DMS114 treated with DMSO at 0.1 percent for 48 hours (cell line): ENCODE measurements at regions not wholly inside any gene's neighbourhood (a gene's known extent, or its start where the extent isn't known, plus 50 kb on each side); places are given as distances from the start of the nearest gene placed in this dataset.

Source experiments
- DNase-seq: peaks from one replicate; lab custom pipeline; 2025; ENCODE audit not compliant: unreplicated experiment; lab: John Stamatoyannopoulos, UW

- peak; percentile 23 for DNase-seq
Measured at GRCh38 chr13:23980160-23980551, 82.9 kb upstream of the C1QTNF9B start.

GRCh38 chr13:23983671-23984070 lies 86.4 kb upstream of the C1QTNF9B start:
- no peak for DNase-seq

GRCh38 chr13:23984546-23984945 lies 87.2 kb upstream of the C1QTNF9B start:
- no peak for DNase-seq

GRCh38 chr13:23985060-23985459 lies 87.8 kb upstream of the C1QTNF9B start:
- no peak for DNase-seq

- DNase-seq = no peak
Measured at GRCh38 chr13:23985839-23986238, 88.5 kb upstream of the C1QTNF9B start.

GRCh38 chr13:23986619-23987018 lies 89.3 kb upstream of the C1QTNF9B start:
- no peak for DNase-seq

- DNase-seq = no peak
Measured at GRCh38 chr13:23987331-23987894, 90.1 kb upstream of the C1QTNF9B start.

GRCh38 chr13:23988546-23989122 lies 91.3 kb upstream of the C1QTNF9B start:
- no peak for DNase-seq

GRCh38 chr13:23990455-23990854 lies 93.2 kb upstream of the C1QTNF9B start:
- DNase-seq = no peak

GRCh38 chr13:23991119-23991518 lies 93.8 kb upstream of the C1QTNF9B start:
- no peak for DNase-seq

GRCh38 chr13:23992781-23993679 lies 95.7 kb upstream of the C1QTNF9B start:
- no peak for DNase-seq

GRCh38 chr13:23993680-23993985 lies 96.3 kb upstream of the C1QTNF9B start:
- DNase-seq = no peak

- DNase-seq = no peak
Measured at GRCh38 chr13:23995283-23996073, 98.2 kb upstream of the C1QTNF9B start.

GRCh38 chr13:23996456-23996855 lies 99.2 kb upstream of the C1QTNF9B start:
- DNase-seq = no peak

GRCh38 chr13:23999424-23999823 lies 102.1 kb upstream of the C1QTNF9B start:
- no peak for DNase-seq

GRCh38 chr13:24002206-24002815 lies 105.0 kb upstream of the C1QTNF9B start:
- DNase-seq = no peak

GRCh38 chr13:24004142-24004899 lies 107.0 kb upstream of the C1QTNF9B start:
- DNase-seq = no peak

GRCh38 chr13:24004971-24005370 lies 107.7 kb upstream of the C1QTNF9B start:
- no peak for DNase-seq

GRCh38 chr13:24005755-24006281 lies 108.5 kb upstream of the C1QTNF9B start:
- no peak for DNase-seq
